Kasumi-1 (cell line): ENCODE measurements at regions not wholly inside any gene's neighbourhood (a gene's known extent, or its start where the extent isn't known, plus 50 kb on each side); places are given as distances from the start of the nearest gene placed in this dataset.

Experiments
- DNase-seq, 2 experiments: peaks; one replicate each; lab custom pipeline; 2025; lab: John Stamatoyannopoulos, UW

DNA sequence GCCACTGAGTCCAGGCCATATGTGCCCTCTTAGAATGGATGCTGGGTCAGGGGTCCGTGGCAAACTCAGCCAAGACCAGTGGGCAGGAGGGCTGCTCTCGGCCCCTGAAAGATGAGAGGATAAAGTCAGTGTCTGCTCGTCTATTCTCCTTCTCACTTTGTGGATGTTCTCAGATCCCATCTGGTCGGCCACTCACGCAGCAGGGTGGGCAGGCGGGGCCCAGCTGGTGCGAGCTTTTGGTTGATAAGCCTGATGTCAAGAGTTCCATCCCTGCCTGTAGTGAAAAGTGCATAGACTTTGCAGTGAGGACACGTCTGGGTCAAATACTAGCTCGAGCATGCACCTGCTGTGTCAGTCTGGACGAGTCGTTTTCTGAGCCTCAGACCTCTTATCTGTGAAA, 556.2 kb upstream of the EEF2KMT start:
- no peak for DNase-seq

DNA sequence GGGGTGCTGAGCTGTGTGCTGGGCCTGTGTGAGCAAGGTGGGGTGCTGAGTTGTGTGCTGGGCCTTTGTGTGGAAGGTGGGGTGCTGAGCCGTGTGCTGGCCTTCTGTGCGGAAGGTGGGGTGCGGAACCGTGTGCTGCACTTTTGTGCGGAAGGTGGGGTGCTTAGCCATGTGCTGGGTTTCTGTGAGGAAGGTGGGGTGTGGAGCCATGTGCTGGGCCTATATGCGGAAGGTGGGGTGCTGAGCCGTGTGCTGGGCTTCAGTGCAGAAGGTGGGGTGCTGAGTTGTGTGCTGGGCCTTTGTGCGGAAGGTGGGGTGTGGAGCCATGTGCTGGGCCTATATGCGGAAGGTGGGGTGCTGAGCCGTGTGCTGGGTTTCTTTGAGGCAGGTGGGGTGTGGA, 555.4 kb upstream of the EEF2KMT start:
- DNase-seq: no peak

- no peak for DNase-seq
Observed at GRCh38 chr16:5649762-5650743, 552.5 kb upstream of the EEF2KMT start.

GRCh38 chr16:5647051-5647450, 549.5 kb upstream of the EEF2KMT start:
- DNase-seq: no peak

GRCh38 chr16:5643855-5644531, 546.4 kb upstream of the EEF2KMT start:
- DNase-seq: no peak

DNA sequence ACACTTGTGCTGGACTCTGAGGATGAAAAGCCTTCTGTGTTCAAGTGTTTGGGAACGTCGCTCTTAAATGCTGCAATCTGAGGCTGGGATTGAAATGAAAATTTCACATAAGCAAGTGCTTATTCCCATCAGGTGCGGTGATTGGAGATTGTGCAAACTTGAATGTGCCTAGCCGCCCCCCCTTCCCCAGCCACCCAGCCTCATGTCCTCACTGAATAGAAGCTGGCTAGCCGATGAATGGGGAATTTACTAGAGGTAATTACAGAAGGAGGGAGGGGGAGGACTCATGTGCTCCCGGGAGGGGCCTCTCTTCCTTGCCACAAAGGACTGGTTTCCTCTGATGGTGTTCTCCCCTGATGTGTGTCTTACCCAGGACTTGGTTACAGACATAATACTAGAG, 544.8 kb upstream of the EEF2KMT start:
- DNase-seq: no peak

GRCh38 chr16:5642011-5642410, 544.4 kb upstream of the EEF2KMT start:
- DNase-seq: no peak

DNA sequence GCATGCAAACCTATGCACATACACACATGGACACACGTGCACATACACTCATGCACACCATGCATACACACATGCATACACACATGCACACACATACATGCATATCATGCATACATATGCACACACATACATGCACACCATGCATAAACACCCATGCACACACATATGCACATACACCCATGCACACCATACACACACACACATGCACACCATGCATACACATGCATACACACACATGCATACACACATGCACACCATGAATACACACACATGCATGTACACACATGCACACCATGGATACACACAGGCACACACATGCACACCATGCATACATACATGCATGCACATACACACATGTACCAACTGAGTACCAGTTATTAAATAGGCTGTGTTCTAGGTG, 543.3 kb upstream of the EEF2KMT start:
- no peak for DNase-seq

DNA sequence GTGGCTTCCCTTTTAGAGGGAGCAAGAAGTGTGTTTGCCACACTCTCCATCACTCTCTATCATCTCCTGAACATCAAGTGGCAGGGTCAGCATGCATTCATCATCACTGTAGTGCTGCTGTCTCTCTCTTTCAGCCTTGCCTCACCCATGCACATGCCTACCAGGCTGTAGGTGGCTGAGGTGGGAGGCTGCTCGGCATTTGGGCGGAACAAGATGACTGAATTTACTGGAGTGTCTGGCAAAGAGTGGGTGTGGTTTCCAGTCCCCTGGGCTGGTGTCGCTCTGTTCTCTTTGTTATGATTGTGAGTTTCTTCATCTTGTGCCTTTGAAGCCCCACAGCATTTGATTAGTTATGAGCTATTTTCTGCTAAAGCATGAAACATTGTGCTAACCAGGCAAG, 541.9 kb upstream of the EEF2KMT start:
- no peak for DNase-seq

GRCh38 chr16:5635331-5635730, 537.7 kb upstream of the EEF2KMT start:
- no peak for DNase-seq

DNA sequence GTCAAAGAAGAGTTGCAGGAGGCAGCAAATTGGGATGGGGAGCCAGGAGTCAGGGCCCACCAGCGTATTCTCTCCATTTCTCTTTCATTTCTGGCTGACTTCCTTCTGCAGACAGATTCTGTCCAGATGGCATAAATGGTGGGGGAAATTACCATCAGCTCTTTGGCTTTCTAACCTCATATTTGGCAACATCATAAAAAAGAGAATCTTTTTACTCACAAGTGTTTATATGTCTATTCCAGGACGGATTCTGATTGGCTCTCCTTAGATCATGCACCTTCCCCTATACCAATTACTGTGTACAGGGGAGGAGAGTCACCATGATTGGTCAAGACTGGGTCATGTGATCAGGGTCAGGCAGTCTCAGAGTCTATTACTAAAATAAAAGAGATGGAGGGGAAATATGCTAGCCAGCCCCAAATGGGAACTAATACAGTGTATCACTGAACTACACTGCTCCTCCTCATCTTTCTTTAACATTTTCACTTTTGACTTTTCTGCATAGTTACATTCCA, 537.1 kb upstream of the EEF2KMT start:
- no peak for DNase-seq

- peak; percentile 3 to 4 for DNase-seq
Observed at GRCh38 chr16:5633845-5634440, 536.3 kb upstream of the EEF2KMT start.

- no peak for DNase-seq
Observed at GRCh38 chr16:5622234-5622884, 524.8 kb upstream of the EEF2KMT start.

- DNase-seq: no peak
Observed at GRCh38 chr16:5621826-5622225, 524.2 kb upstream of the EEF2KMT start.

DNA sequence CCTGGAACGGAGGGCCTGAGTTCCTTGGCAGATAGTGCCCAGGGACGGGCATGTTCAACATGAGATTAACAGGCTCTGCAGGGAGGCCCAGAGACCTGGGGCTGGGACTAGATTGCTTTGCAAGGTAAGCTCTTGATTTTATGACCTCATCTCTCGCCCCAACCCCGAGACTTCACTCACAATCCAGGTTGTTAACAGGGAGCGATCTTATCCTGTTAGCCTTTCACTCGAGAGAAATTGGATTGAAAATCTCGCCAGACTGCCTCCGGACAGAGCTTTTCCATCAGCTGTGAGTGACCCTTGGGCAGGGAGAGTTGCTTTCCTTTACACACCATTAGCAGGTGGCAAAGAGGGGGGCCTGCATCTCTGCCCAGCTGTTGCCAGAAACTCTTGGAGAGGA, 521.7 kb upstream of the EEF2KMT start:
- no peak for DNase-seq

GRCh38 chr16:5616841-5617240, 519.2 kb upstream of the EEF2KMT start:
- DNase-seq: no peak

DNA sequence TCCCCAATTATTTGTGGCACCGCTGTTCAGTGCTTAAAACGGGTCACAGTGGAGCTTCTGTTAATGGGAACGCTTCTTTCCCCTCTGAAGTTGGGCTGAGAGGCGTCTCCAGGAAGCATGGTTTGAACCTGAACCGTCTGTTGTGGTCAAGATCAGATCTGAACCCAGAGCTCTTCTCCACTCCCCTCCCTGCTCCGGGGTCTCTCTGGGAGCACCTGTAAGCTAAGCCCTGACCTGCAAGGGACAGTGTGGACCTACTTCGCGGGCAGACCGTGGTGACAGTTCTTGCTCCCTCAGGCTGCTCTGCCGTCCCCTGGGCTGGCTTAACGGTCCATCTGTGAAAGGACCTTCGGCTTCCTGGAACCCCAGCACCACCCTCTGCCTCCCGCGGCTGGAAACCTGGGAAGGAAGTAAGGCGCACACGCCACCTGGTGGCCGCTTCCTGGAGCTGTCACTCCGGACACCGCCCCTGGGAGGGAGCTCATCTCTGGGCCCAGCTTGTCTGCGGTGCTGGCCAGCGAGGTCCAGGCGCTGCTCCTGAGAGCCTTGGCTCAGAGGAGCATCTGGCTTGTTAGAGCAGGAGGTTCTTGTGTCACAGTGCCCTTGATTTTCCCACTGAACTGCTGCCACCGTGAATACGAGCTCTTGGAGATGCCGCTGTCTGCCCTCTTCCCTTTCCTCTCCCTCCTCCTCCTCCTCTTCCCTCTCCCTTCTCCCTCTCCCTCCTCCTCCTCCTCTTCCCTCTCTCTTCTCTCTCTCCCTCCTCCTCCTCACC, 518.5 kb upstream of the EEF2KMT start:
- DNase-seq: peak; percentile 2 to 20

- DNase-seq: no peak
Observed at GRCh38 chr16:5607169-5607568, 509.6 kb upstream of the EEF2KMT start.

- no peak for DNase-seq
Observed at GRCh38 chr16:5605404-5605803, 507.8 kb upstream of the EEF2KMT start.

DNA sequence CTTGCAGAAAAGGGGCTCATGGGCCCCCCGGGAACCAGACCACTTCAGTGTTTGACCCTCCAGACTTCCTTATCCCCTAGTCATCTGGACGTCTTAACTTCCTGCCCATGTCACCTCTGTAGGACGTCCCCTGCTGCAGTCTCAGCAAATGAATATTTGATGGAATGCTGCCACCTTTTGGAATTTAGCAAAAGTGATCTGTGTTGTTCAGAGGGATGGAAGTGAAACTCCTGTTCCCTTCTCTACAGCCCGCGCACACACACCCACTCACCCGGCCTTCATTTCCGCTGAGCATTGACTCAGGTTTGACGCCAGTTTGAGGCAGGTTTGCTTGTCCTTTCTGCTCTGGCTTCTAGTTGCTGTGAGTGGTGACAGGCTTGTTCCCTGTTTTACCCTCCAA, 507.2 kb upstream of the EEF2KMT start:
- DNase-seq: peak in 1 of 2 experiments; percentile 4

DNA sequence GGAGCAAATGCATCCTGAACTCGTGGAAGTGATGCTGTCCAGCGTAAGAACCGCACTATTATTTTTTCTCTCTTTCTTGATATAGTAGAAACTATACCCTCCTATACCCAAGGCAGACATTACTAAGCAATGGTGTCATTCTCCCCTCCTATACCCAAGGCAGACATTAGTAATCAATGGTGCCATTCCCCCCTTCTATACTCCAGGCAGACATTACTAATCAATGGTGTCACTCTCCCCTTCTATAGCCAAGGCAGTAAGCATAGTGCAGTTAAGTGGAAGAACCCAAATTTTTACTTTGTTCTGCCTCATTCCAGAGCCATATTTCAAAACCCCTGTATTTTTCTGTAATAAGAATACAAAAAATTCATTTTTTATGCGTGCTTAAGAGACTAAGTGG, 506.2 kb upstream of the EEF2KMT start:
- no peak for DNase-seq
